ENCODE measurements at regions not wholly inside any gene's neighbourhood (a gene's known extent, or its start where the extent isn't known, plus 50 kb on each side); places are given as distances from the start of the nearest gene placed in this dataset.

GRCh38 chr12:73906757-73907156 is 630.9 kb upstream of the ATXN7L3B start:
- no peaks in the 10 kb centered on the region for H3K36me3 ChIP-seq (ENCODE audit: control insufficient read depth in 2 of 2, extremely low read depth in 1 of 2, insufficient read depth in 2 of 2, low read length in 2 of 2)
- H3K4me3 ChIP-seq (ENCODE audit: control insufficient read depth in 2 of 3, extremely low read depth in 1 of 3, insufficient read depth in 2 of 3, low read depth in 1 of 3, low read length in 3 of 3) = no peak overlapping the region
- H3K4me2 ChIP-seq (ENCODE audit: control insufficient read depth, extremely low read depth, insufficient read depth, low read depth, low read length) = no peak overlapping the region
- no peak for DNase-seq (ENCODE audit: low read depth, low spot score)
- FAIRE-seq = no peak
- H2AFZ ChIP-seq (ENCODE audit: control insufficient read depth, low read length) = no peak overlapping the region
- no peaks in the 10 kb centered on the region for H3K27me3 ChIP-seq (ENCODE audit: control insufficient read depth, extremely low read depth, insufficient read depth, low read length)
- no peak overlapping the region for H3K9ac ChIP-seq (ENCODE audit: control insufficient read depth, extremely low read depth, insufficient read depth, low read length)
- H3K9me3 ChIP-seq (ENCODE audit: control insufficient read depth, low read depth, low read length) = no peaks in the 10 kb centered on the region
- H3K79me2 ChIP-seq (ENCODE audit: control insufficient read depth, insufficient read depth, low read length) = no peaks in the 10 kb centered on the region
- dilution Hi-C loops (cut with MboI; ENCODE audit: extremely low pct_ligation_motif_present, low sequenced_read_pairs) = no loop called here
- no peak overlapping the region for H3K27ac ChIP-seq (ENCODE audit: control insufficient read depth, insufficient read depth, low read length)
- H3K9me1 ChIP-seq (ENCODE audit: control insufficient read depth, extremely low read depth, insufficient read depth, low read length) = no peaks in the 10 kb centered on the region
- H4K20me1 ChIP-seq (ENCODE audit: control insufficient read depth, extremely low read depth, insufficient read depth, low read length) = no peaks in the 10 kb centered on the region
- TF ChIP-seq EZH2 (IDR thresholded peaks at IDR 0.05; ENCODE audit: low read length) (no peak), CTCF (optimal IDR thresholded peaks at IDR 0.05 in 1 of 3, IDR thresholded peaks at IDR 0.05 in 1 of 3, conservative IDR thresholded peaks at IDR 0.05 in 1 of 3; ENCODE audit: extremely low read depth in 1 of 3, insufficient read depth in 2 of 3, low read length in 3 of 3) (no peak)
- no peaks in the 10 kb centered on the region for H3K4me1 ChIP-seq (ENCODE audit: control insufficient read depth, extremely low read depth, insufficient read depth, low read length)

- dilution Hi-C loops (cut with MboI; ENCODE audit: extremely low pct_ligation_motif_present, low sequenced_read_pairs) = no loop called here
- no peaks in the 10 kb centered on the region for H4K20me1 ChIP-seq (ENCODE audit: control insufficient read depth, extremely low read depth, insufficient read depth, low read length)
- no peak overlapping the region for H3K27ac ChIP-seq (ENCODE audit: control insufficient read depth, insufficient read depth, low read length)
- no peak overlapping the region for H3K4me3 ChIP-seq (ENCODE audit: control insufficient read depth in 2 of 3, extremely low read depth in 1 of 3, insufficient read depth in 2 of 3, low read depth in 1 of 3, low read length in 3 of 3)
- H3K9ac ChIP-seq (ENCODE audit: control insufficient read depth, extremely low read depth, insufficient read depth, low read length) = no peak overlapping the region
- H3K9me3 ChIP-seq (ENCODE audit: control insufficient read depth, low read depth, low read length) = no peaks in the 10 kb centered on the region
- H3K9me1 ChIP-seq (ENCODE audit: control insufficient read depth, extremely low read depth, insufficient read depth, low read length) = no peaks in the 10 kb centered on the region
- FAIRE-seq (no peak), DNase-seq (ENCODE audit: low read depth, low spot score) (no peak)
- H3K79me2 ChIP-seq (ENCODE audit: control insufficient read depth, insufficient read depth, low read length) = no peaks in the 10 kb centered on the region
- H3K27me3 ChIP-seq (ENCODE audit: control insufficient read depth, extremely low read depth, insufficient read depth, low read length) = no peaks in the 10 kb centered on the region
- H2AFZ ChIP-seq (ENCODE audit: control insufficient read depth, low read length) = no peak overlapping the region
- H3K4me2 ChIP-seq (ENCODE audit: control insufficient read depth, extremely low read depth, insufficient read depth, low read depth, low read length) = no peak overlapping the region
- H3K36me3 ChIP-seq (ENCODE audit: control insufficient read depth in 2 of 2, extremely low read depth in 1 of 2, insufficient read depth in 2 of 2, low read length in 2 of 2) = no peaks in the 10 kb centered on the region
- no peaks in the 10 kb centered on the region for H3K4me1 ChIP-seq (ENCODE audit: control insufficient read depth, extremely low read depth, insufficient read depth, low read length)
- TF ChIP-seq EZH2 (IDR thresholded peaks at IDR 0.05; ENCODE audit: low read length) (no peak), CTCF (optimal IDR thresholded peaks at IDR 0.05 in 1 of 3, IDR thresholded peaks at IDR 0.05 in 1 of 3, conservative IDR thresholded peaks at IDR 0.05 in 1 of 3; ENCODE audit: extremely low read depth in 1 of 3, insufficient read depth in 2 of 3, low read length in 3 of 3) (peak in 2 of 3 experiments; percentile 22 to 53)
Measured at GRCh38 chr12:73935817-73936216, 601.8 kb upstream of the ATXN7L3B start.

Data from keratinocyte (primary cell).